ENCODE measurements at regions not wholly inside any gene's neighbourhood (a gene's known extent, or its start where the extent isn't known, plus 50 kb on each side); places are given as distances from the start of the nearest gene placed in this dataset.

DNA sequence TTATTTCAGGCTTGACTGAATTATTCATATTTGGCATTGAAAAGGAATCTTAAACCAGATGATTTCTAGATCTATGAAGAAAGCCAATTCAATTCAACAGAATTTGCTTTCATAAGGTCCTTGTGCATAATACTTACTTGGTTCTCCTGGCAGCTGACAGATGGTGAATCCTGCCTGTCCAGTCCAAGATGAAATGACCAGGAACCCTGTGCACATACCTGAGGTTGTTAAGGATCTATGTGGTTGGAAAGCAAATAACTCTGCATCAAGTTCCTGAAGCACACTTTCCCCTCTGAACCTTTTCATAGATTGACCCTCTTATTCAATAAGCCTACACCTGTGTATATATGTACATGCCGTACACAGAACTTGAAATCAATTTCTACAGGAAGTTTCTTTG is 562.7 kb downstream of the PPARGC1A start:
- DNase-seq = no peak

- no peak for DNase-seq
Observed at GRCh38 chr4:23324021-23324690, 565.7 kb downstream of the PPARGC1A start.

DNA sequence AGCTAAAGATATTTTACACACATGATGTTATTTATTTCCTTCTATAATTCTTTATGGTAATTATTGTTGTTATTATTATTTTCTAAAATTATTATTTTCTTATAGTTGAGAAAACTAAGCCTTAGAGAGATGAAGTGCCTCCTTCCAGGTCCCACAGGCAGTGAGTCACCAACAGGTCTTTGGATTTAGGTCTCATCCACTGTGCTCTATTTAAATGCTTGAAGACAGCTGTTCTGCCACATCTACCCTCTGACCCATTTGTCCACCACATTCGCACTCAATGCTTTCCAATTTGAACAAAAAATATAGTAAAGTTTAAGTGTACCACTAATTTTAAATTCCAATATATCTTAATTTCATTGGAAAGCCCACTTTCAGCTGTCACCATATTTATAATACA is 566.4 kb downstream of the PPARGC1A start:
- no peak for DNase-seq

- DNase-seq = no peak
Observed at GRCh38 chr4:23322732-23323131, 567.1 kb downstream of the PPARGC1A start.

- DNase-seq = no peak
Observed at GRCh38 chr4:23320931-23321587, 568.8 kb downstream of the PPARGC1A start.

GRCh38 chr4:23312686-23313085 is 577.2 kb downstream of the PPARGC1A start:
- DNase-seq = no peak

DNA sequence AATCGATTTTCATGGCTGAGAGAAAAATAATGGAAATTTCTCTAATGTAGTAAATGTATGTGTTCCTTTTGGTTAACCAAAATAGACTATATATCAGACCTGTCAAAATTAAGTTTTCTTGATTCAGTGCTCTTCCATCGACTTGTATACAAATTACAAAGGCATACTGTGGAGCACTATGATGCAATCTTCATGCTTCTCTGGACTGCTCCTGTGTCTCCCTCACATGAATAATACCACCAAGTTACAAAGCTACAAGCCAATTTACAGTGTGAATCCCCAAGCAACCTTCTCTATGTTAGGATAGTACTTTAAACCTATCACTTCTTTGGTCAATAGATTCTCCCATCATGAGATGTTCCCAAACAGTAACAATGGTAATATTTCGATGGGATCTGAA is 577.9 kb downstream of the PPARGC1A start:
- DNase-seq = no peak

- no peak for DNase-seq
Observed at GRCh38 chr4:23305026-23305425, 584.8 kb downstream of the PPARGC1A start.

DNA sequence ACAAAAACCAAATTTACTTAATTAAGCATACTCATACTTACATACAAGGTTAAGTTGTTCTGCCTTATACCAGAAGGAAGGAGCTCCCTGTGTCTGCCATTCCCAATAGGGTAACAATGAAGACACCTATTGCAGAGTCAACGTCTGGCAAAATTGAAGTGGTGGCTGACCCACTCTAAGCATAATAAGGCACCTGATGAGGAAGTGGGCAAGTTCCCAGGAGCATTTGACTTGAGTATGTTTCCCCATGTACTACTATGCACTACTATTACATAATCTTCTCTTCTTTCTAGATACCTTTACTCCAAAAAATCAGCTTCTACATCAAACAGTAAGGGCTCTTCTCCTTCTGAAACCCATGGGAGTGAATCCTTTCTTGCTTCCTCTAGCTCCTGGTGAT is 591.5 kb downstream of the PPARGC1A start:
- DNase-seq = no peak

DNA sequence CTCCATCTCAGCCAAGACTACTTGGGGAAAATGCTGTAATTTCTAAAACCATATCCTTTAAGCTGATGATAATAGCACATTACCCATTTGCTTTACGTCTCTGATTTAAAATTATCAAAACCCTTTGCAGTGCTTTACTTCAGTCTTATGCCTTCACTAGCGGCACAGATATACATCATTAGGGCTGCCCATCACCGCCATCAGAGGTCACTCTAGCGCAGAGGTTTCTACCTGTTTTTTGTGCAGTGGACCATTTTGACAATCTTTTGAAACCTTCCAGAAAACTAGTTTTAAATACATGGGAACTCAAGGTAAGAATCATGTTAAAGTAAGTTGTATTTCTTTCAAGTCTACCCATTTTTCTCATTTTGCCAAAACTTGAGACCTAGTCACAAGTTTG is 592.5 kb downstream of the PPARGC1A start:
- DNase-seq = no peak

DNA sequence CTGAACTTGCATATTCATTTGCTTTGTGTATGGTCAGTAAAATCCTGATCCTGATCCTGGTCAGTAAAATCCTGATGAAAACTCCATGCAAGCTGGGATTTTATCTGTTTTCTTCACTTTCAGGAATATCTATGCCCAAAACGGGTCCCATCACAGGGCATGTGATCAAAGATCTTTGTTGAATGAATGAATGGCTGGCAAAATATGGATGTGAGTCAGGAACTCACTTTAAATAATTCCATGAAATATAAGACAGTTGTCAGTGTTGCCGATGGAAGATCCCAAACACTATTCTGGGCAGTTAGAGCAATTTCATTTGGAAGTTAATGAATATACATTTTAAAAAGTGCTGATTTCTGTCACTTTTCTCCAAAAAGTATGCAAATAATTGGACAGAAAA is 598.4 kb downstream of the GBA3 start:
- DNase-seq = no peak

- DNase-seq = no peak
Observed at GRCh38 chr4:23290656-23291055, 597.9 kb downstream of the GBA3 start.

- DNase-seq = no peak
Observed at GRCh38 chr4:23279377-23279986, 586.7 kb downstream of the GBA3 start.

DNA sequence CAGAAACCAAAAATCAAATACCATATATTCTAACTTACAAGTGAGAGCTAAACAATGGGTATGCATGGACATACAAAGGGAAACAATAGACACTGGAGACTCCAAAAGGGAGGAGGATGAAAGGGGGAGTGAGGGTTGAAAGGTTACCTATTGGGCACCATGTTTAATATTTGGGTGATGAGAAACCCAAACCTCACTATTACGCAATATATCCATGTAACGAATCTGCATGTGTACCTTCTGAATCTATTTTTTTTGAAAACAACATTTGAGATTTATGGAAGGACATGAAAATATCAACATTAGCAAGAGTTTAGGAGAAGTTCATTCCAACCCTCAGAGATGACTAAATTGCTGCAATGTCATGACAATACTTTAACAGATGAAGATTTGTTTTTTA is 586.1 kb downstream of the GBA3 start:
- DNase-seq = no peak

GRCh38 chr4:23276076-23276475 is 583.3 kb downstream of the GBA3 start:
- DNase-seq = no peak

- DNase-seq = no peak
Observed at GRCh38 chr4:23269566-23269965, 576.8 kb downstream of the GBA3 start.

- no peak for DNase-seq
Observed at GRCh38 chr4:23268072-23268771, 575.5 kb downstream of the GBA3 start.

DNA sequence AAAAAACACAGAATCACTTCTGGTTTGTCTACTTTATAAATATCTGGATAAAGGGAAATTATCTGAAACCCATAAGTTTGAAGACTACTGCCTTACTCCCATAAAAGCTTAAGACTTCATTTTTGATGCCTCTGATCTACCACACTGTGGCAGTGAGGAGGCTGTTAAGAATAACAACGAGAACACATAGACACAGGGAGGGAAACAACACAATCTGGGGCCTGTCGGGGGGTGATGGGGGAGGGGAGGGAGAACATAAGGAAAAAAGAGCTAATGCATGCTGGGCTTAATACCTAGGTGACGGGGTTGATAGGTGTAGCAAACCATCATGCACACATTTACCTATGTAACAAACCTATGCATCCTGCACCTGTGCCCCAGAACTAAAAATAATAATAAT is 573.7 kb downstream of the GBA3 start:
- no peak for DNase-seq

- no peak for DNase-seq
Observed at GRCh38 chr4:23260511-23260910, 567.8 kb downstream of the GBA3 start.

DNA sequence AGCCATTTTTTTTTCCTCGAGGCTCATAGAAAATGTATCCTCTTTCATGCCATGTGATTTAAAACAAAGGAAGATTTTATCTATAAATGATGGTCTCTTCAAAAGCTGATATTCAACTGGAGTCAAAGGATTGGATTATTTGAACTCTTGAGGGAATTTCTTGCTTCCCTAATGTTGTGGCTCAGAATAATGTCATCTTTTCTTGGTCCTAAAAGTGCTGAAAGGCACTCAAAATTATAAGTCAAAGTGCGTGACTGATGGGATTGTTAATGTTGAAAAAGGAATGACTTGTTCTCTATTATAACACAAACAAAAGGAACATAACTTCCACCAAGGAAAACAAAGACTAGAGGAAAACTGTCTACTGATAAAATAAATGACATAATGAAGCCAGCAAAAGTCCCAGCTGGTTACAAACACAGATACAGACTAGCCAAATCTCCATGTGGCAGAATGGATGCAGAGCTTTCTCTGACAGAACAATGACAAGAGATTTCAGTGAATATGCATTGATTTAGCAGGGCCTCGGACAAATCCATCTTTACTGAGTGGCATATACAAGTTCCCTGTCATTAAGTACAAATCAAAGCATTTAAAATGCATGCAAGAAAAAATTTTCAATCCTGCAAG is 552.6 kb downstream of the GBA3 start:
- no peak for DNase-seq

DNA sequence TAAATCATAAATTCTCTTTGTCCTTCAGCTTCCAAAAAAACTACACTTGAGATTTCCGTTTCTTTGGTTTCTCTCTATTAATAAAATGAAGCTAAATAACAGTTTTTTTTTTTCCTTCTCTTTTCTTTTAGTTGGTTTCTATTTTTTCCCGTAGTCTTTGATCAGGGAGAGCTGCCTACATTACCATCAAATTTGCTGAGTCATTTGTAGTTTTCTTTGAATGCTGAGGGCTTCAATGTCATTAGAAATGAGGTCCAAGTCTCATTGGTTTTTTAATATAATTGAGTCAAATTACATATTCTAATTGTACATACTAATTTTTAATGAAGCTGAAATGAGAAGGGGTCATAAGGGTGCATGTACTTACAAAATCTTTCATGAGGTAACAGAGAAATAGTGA is 550.2 kb downstream of the GBA3 start:
- no peak for DNase-seq

- no peak for DNase-seq
Observed at GRCh38 chr4:23241408-23241807, 548.7 kb downstream of the GBA3 start.

- no peak for DNase-seq
Observed at GRCh38 chr4:23238848-23239247, 546.1 kb downstream of the GBA3 start.
